HEK293 (cell line): ENCODE measurements at regions not wholly inside any gene's neighbourhood (a gene's known extent, or its start where the extent isn't known, plus 50 kb on each side); places are given as distances from the start of the nearest gene placed in this dataset.

ENCODE experiments used
- PRDM10 ChIP-seq: fragments of 450-650 bp; formaldehyde crosslinking; IDR thresholded peaks from 2 replicates; pipeline ENCODE4 v1.5.1; 2016; ENCODE audit warnings: missing biosample characterization, missing genetic modification characterization
- TCF7L2 ChIP-seq: IDR thresholded peaks from 2 replicates; pipeline ENCODE4 v1.6.1; 2011; ENCODE audit warnings: low read depth, mild to moderate bottlenecking, inconsistent platforms, low read length, moderate library complexity, borderline replicate concordance
- ZNF10 ChIP-seq: fragments of 450-650 bp; formaldehyde crosslinking; IDR thresholded peaks from 2 replicates; pipeline ENCODE4 v1.5.1; 2017; ENCODE audit warnings: missing biosample characterization, missing genetic modification characterization
- ZNF830 ChIP-seq: fragments of 450-650 bp; IDR thresholded peaks from 2 replicates; pipeline ENCODE4 v1.5.0; 2018; ENCODE audit warnings: missing biosample characterization, missing genetic modification characterization, low read depth, mild to moderate bottlenecking, moderate library complexity

- TF ChIP-seq ZNF10 (tag by site-specific recombination), result no peak
- TF ChIP-seq ZNF830, result no peak
- TF ChIP-seq PRDM10 (tag by site-specific recombination), result no peak
- TF ChIP-seq TCF7L2, result no peak
These were observed 326.5 kb downstream of the BUD13 start for GRCh38 chr11:116446048-116446941.
